ENCODE measurements at regions not wholly inside any gene's neighbourhood (a gene's known extent, or its start where the extent isn't known, plus 50 kb on each side); places are given as distances from the start of the nearest gene placed in this dataset.

- Histone ChIP-seq H3K4me1 (replicated peaks in 1 of 4; ENCODE audit: control insufficient read depth in 3 of 4, insufficient read depth in 4 of 4, low read length in 3 of 4) (no peaks in the 10 kb centered on the region; a peak in 2 of 7 replicates), H2AFZ (ENCODE audit: low read length) (no peak overlapping the region), H3K27ac (ENCODE audit: low read depth, low read length) (no peak overlapping the region), H3K79me2 (ENCODE audit: control insufficient read depth in 1 of 2, insufficient read depth in 2 of 2, low read length in 2 of 2) (no peaks in the 10 kb centered on the region), H3K4me2 (ENCODE audit: insufficient read depth in 1 of 2, low read depth in 2 of 2, low read length in 2 of 2) (no peak overlapping the region), H4K20me1 (replicated peaks in 1 of 2; ENCODE audit: control insufficient read depth in 1 of 2, insufficient read depth in 2 of 2, low read length in 2 of 2) (no peaks in the 10 kb centered on the region), H3K79me1 (ENCODE audit: low read depth, low read length) (no peaks in the 10 kb centered on the region), H3K27me3 (replicated peaks in 1 of 4; ENCODE audit: control insufficient read depth in 3 of 4, extremely low read depth in 1 of 4, insufficient read depth in 3 of 4, low read length in 3 of 4) (no peaks in the 10 kb centered on the region), H2BK120ac (replicated peaks; ENCODE audit: low read depth, low read length) (no peak overlapping the region), H3K23ac (ENCODE audit: insufficient read length) (no peak overlapping the region), H3K4me3 (ENCODE audit: extremely low read depth in 1 of 4, insufficient read depth in 2 of 4, low read depth in 3 of 4, low read length in 4 of 4) (no peak overlapping the region), H3K9me3 (ENCODE audit: insufficient read depth in 2 of 2, low read depth in 1 of 2, low read length in 1 of 2) (no peaks in the 10 kb centered on the region), H3K9ac (replicated peaks in 1 of 4; ENCODE audit: extremely low read depth in 1 of 4, low read depth in 3 of 4, low read length in 3 of 4) (no peak overlapping the region), H4K8ac (ENCODE audit: extremely low read depth, insufficient read depth, low read length) (no peak overlapping the region), H3K23me2 (ENCODE audit: low read depth, low read length) (no peaks in the 10 kb centered on the region), H4K91ac (replicated peaks; ENCODE audit: insufficient read length, low read length) (no peak overlapping the region), H3K56ac (replicated peaks; ENCODE audit: insufficient read length, low read depth, low read length) (no peak overlapping the region), H2BK12ac (ENCODE audit: low read depth, low read length) (no peak overlapping the region), H2BK20ac (ENCODE audit: low read length) (no peak overlapping the region), H2BK15ac (ENCODE audit: low read length) (no peak overlapping the region), H3K36me3 (ENCODE audit: control insufficient read depth in 2 of 4, insufficient read depth in 4 of 4, low read length in 3 of 4) (no peaks in the 10 kb centered on the region), H4K5ac (ENCODE audit: insufficient read length, low read depth, low read length) (no peak overlapping the region), H2BK5ac (ENCODE audit: low read depth, low read length) (no peak overlapping the region), H3K4ac (replicated peaks; ENCODE audit: insufficient read length, low read depth, low read length) (no peak overlapping the region), H2AK5ac (ENCODE audit: low read depth, low read length) (no peak overlapping the region), H3K18ac (ENCODE audit: extremely low read depth, low read length) (no peak overlapping the region), H3K14ac (ENCODE audit: insufficient read length) (no peak overlapping the region)
- no peak for DNase-seq (ENCODE audit: low read depth in 1 of 2, low spot score in 2 of 2)
- TF ChIP-seq KDM1A (IDR thresholded peaks at IDR 0.05; ENCODE audit: borderline replicate concordance, low read length) (no peak), POU5F1 (IDR thresholded peaks at IDR 0.05; ENCODE audit: low read depth, low read length) (no peak), SP4 (IDR thresholded peaks at IDR 0.05; ENCODE audit: low read length) (no peak), BACH1 (IDR thresholded peaks at IDR 0.05; ENCODE audit: low read length) (no peak), TAF7 (optimal IDR thresholded peaks at IDR 0.05; ENCODE audit: borderline replicate concordance, low read depth, low read length) (no peak), CBX8 (IDR thresholded peaks at IDR 0.05; ENCODE audit: borderline replicate concordance, low read depth, low read length) (no peak), SAP30 (IDR thresholded peaks at IDR 0.05; ENCODE audit: insufficient read depth, insufficient replicate concordance, low read length) (no peak), E2F6 (IDR thresholded peaks at IDR 0.05) (no peak)
- CTCF ChIA-PET (ENCODE audit: partially characterized antibody), result interaction anchor here (1.0 to 5.1 kb wide), 10 partner anchors 7 to 475 kb away, joined by 3 to 40 read pairs (median 6); no protein-coding TSS in a partner anchor
- no peak for FAIRE-seq
- 90% methylated on average over 5 of the region's 5 CpGs; no CpG with 5 or more reads in 1 of the 2 experiments for WGBS, 2 experiments (ENCODE audit: extremely low coverage in 1 of 2, insufficient coverage in 1 of 2, insufficient read length in 1 of 2, insufficient replicate concordance in 2 of 2, low coverage in 1 of 2, low lambda C conversion rate in 2 of 2, missing lambda C conversion rate in 1 of 2)
- POLR2A ChIA-PET (ENCODE audit: partially characterized antibody), result no interaction called here
These were observed 166.3 kb upstream of the NAV2 start for GRCh38 chr11:19546325-19546724.
